Mammary epithelial cell (primary cell): ENCODE measurements at regions not wholly inside any gene's neighbourhood (a gene's known extent, or its start where the extent isn't known, plus 50 kb on each side); places are given as distances from the start of the nearest gene placed in this dataset.

Experiments
- CTCF ChIP-seq, 2 donors: IDR thresholded peaks in 1 of 2; conservative IDR thresholded peaks in 1 of 2; 2 replicates each; pipeline ENCODE4 v1.5.1; 2011 to 2012; ENCODE audit warnings: inconsistent platforms in 2 of 2, low read length in 2 of 2, mild to moderate bottlenecking in 2 of 2, control low read depth in 1 of 2, low read depth in 1 of 2; ENCODE audit not compliant: insufficient read depth in 1 of 2; ENCODE audit errors: extremely low read depth in 1 of 2
- EZH2 ChIP-seq: IDR thresholded peaks from 2 replicates; pipeline ENCODE4 v1.6.1; 2012; ENCODE audit warnings: low read length, inconsistent platforms, borderline replicate concordance

GRCh38 chr16:52805559-52806168 is 247.0 kb downstream of the CHD9NB start:
- no peak for TF ChIP-seq CTCF (conservative IDR thresholded peaks at IDR 0.05 in 1 of 2, IDR thresholded peaks at IDR 0.05 in 1 of 2; ENCODE audit: extremely low read depth in 1 of 2, insufficient read depth in 1 of 2, low read depth in 1 of 2, low read length in 2 of 2)
- no peak for TF ChIP-seq EZH2
